Suprapubic skin (tissue), 4 donors: ENCODE measurements at regions not wholly inside any gene's neighbourhood (a gene's known extent, or its start where the extent isn't known, plus 50 kb on each side); places are given as distances from the start of the nearest gene placed in this dataset.

Experiments
- DNase-seq, 2 donors: peaks; one replicate each; pipeline ENCODE4 v3.0.0-alpha.2; 2019; ENCODE audit warnings: low spot score in 2 of 2
- H3K27ac ChIP-seq: fragments of 200-600 bp; sonication (generic); one replicate; pipeline ENCODE4 v1.5.1; 2019
- H3K27me3 ChIP-seq: fragments of 200-600 bp; sonication (generic); one replicate; pipeline ENCODE4 v1.5.1; 2019
- H3K36me3 ChIP-seq: fragments of 200-600 bp; sonication (generic); one replicate; pipeline ENCODE4 v1.5.1; 2019
- H3K4me1 ChIP-seq: fragments of 200-600 bp; sonication (generic); one replicate; pipeline ENCODE4 v1.5.1; 2019
- H3K4me3 ChIP-seq: fragments of 200-600 bp; sonication (generic); one replicate; pipeline ENCODE4 v1.5.1; 2019; ENCODE audit warnings: mild to moderate bottlenecking
- H3K9me3 ChIP-seq: fragments of 200-600 bp; sonication (generic); one replicate; pipeline ENCODE4 v1.5.1; 2019
- EP300 ChIP-seq: sonication (generic); formaldehyde crosslinking; IDR thresholded peaks from one replicate; pipeline ENCODE4 v1.6.1; 2017; ENCODE audit warnings: antibody characterized with exemption
- POLR2A ChIP-seq, 2 donors: fragments of 450-650 bp; IDR thresholded peaks; one replicate each; pipeline ENCODE4 v1.6.1; 2017; ENCODE audit warnings: antibody characterized with exemption in 2 of 2, mild to moderate bottlenecking in 2 of 2, moderate library complexity in 2 of 2
- POLR2AphosphoS5 ChIP-seq, 3 donors: sonication (generic); formaldehyde crosslinking; IDR thresholded peaks; one replicate each; pipeline ENCODE4 v1.6.1; 2017; ENCODE audit warnings: antibody characterized with exemption in 3 of 3
- WGBS: methylation state at CpG from one replicate; pipeline ENCODE4 v1.1.5; 2018; 5-methylcytosine and 5-hydroxymethylcytosine counted together
- TF ChIP-seq, protein P1 (sequence below), 2 donors: fragments of 200-600 bp in 1 of 2; fragments of 450-650 bp in 1 of 2; sonication (generic) in 1 of 2; IDR thresholded peaks; one replicate each; pipeline ENCODE4 v1.5.1; 2016 to 2019; ENCODE audit warnings: antibody characterized with exemption in 2 of 2, mild to moderate bottlenecking in 1 of 2, moderate library complexity in 1 of 2

DNA sequence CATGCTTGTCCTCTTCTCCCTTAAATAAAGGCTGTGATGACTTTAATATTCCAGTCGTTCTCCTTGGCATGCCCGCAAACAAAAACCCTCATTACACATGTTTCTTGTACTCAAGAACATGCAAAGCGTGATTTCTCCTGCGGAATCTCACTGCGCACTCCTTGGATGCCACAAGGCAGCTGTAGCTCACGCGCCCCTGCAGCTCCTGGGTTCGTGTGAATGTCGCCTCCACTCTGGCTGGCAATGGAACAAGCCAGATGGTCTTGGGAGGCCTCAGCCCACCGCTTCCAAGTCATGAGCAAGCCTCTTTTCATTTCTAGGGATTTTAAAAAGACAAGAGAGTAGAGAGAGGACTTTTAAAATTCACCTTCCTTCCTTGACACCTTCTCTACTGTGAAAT lies 403.8 kb downstream of the PCNX1 start:
- TF ChIP-seq POLR2A (IDR thresholded peaks at IDR 0.05) (no peak), POLR2AphosphoS5 (IDR thresholded peaks at IDR 0.05) (no peak), EP300 (no peak)
- TF ChIP-seq, protein P1, sequence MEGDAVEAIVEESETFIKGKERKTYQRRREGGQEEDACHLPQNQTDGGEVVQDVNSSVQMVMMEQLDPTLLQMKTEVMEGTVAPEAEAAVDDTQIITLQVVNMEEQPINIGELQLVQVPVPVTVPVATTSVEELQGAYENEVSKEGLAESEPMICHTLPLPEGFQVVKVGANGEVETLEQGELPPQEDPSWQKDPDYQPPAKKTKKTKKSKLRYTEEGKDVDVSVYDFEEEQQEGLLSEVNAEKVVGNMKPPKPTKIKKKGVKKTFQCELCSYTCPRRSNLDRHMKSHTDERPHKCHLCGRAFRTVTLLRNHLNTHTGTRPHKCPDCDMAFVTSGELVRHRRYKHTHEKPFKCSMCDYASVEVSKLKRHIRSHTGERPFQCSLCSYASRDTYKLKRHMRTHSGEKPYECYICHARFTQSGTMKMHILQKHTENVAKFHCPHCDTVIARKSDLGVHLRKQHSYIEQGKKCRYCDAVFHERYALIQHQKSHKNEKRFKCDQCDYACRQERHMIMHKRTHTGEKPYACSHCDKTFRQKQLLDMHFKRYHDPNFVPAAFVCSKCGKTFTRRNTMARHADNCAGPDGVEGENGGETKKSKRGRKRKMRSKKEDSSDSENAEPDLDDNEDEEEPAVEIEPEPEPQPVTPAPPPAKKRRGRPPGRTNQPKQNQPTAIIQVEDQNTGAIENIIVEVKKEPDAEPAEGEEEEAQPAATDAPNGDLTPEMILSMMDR (IDR thresholded peaks at IDR 0.05) = no peak
- 67% methylated on average over 10 of the region's 10 CpGs for WGBS

DNA sequence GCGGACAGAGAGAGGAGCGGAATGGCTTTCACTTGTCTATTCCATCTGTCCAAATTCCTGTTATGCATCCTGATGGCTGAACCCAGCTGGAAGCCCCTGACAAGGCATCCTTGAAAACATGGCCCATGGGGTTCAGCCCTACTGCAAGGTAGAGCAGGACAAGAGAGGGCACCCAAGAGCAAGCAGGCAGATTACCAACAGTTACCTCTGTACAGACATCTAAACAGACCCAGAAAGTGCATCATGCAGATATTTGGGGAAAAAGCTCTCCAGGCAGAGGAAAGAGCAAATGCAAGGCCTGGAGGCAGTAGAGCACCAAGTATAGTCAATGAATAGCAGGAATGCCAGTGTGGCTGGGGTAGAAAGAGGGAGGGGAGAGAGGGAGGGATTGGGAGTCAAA lies 407.5 kb downstream of the PCNX1 start:
- Histone ChIP-seq H3K27ac (no peak overlapping the region), H3K27me3 (no peaks in the 10 kb centered on the region)

More for the DNA sequence above, 403.8 kb downstream of the PCNX1 start:
- H3K9me3 ChIP-seq = no peaks in the 10 kb centered on the region
- H3K4me1 ChIP-seq = no peaks in the 10 kb centered on the region
- H3K4me3 ChIP-seq = no peak overlapping the region
- H3K36me3 ChIP-seq = no peaks in the 10 kb centered on the region
- no peak overlapping the region for H3K27ac ChIP-seq
- H3K27me3 ChIP-seq = no peaks in the 10 kb centered on the region
- no peak for DNase-seq

DNA sequence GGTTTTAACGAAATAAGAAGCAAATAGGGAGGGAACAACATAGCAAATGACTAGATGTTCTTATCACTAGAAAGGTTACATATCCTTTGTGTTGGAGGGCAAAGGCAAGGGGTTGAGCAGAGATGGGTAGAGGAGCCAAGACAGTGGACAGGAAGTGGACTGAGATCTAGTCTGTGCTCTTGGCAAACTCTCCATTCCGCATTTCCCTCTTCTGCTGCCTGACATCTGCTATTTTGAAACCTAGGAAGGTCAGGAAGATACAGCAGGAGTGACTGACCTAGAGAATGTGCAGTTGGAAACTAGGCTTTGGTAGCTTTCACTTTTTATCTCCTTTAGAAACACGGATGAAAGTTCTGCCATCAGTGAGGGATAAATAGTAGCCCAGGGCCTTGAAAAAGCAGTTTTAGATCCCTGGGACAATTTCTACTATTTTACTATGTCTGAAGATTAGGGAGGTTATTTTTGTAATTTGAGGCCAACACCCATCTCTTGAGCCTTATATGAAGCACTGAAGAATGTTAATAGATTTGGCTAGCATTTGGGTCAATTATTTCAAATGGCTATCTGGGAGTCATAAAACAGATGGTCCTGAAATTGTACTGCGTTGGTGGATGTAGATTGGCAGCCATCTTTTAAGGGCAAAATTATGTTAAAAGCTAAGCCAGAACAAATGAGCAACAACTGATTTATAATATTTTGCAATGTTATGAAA lies 410.3 kb downstream of the PCNX1 start:
- WGBS = 63% methylated on average over 4 of the region's 4 CpGs
- Histone ChIP-seq H3K27ac (no peak overlapping the region), H3K36me3 (no peaks in the 10 kb centered on the region), H3K4me1 (peaks cover 20% of the 10 kb centered on the region), H3K4me3 (no peak overlapping the region), H3K27me3 (no peaks in the 10 kb centered on the region), H3K9me3 (no peaks in the 10 kb centered on the region)
- no peak for DNase-seq
- TF ChIP-seq, protein P1 (IDR thresholded peaks at IDR 0.05) = no peak
- TF ChIP-seq POLR2AphosphoS5 (IDR thresholded peaks at IDR 0.05) (no peak), EP300 (no peak), POLR2A (IDR thresholded peaks at IDR 0.05) (no peak)

More for the DNA sequence above, 407.5 kb downstream of the PCNX1 start:
- H3K4me3 ChIP-seq = no peak overlapping the region
- peaks cover 4% of the 10 kb centered on the region for H3K4me1 ChIP-seq
- TF ChIP-seq POLR2A (IDR thresholded peaks at IDR 0.05) = no peak
- TF ChIP-seq, protein P1 (IDR thresholded peaks at IDR 0.05) = no peak
- no peak for TF ChIP-seq POLR2AphosphoS5 (IDR thresholded peaks at IDR 0.05)
- TF ChIP-seq EP300 = no peak
- H3K36me3 ChIP-seq = no peaks in the 10 kb centered on the region
- 95% methylated on average over 2 of the region's 2 CpGs for WGBS
- H3K9me3 ChIP-seq = no peaks in the 10 kb centered on the region
- DNase-seq = no peak

DNA sequence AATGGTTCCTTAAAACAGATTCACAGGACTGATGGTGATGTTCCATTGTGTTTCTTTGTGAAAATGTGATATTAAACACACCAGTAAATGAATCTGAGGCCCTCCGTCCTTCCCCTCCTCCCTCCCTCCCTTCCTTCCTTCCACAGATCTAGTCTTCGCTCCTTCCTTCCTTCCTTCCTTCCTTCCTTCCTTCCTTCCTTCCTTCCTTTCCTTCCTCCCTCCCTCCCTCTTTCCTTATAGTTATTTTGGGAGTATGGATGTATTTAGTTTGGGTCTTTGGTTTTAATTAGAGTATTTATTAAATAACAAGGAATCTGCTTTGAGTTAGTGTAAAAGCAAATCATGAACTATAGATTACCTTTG lies 410.8 kb downstream of the PCNX1 start:
- Histone ChIP-seq H3K27ac (no peak overlapping the region), H3K9me3 (no peaks in the 10 kb centered on the region), H3K4me1 (peaks cover 25% of the 10 kb centered on the region), H3K36me3 (no peaks in the 10 kb centered on the region), H3K27me3 (no peaks in the 10 kb centered on the region), H3K4me3 (no peak overlapping the region)
- DNase-seq = no peak
- 74% methylated on average over 2 of the region's 2 CpGs for WGBS
- TF ChIP-seq POLR2A (IDR thresholded peaks at IDR 0.05) (no peak), POLR2AphosphoS5 (IDR thresholded peaks at IDR 0.05) (no peak), EP300 (no peak)
- TF ChIP-seq, protein P1 (IDR thresholded peaks at IDR 0.05) = no peak

DNA sequence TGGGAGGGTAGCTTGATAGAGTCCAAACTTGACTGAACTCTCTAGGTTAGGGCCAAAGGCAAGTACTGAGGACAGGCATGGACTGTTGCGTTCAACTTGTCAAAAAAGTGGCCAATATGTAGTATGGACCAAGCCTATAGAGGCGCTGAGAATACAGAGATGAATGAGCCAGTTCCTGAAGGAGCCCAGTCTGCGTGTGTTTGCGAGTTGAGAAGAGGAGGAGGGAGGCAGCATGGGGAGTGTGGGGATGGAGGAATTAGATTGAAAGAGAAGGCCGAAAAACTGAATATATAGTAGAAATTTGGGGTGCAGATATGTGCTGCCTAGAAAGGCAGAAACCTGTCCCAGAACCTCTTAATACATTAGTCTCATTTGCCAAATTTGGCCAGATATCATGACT lies 412.4 kb downstream of the PCNX1 start:
- DNase-seq = no peak
- H3K27me3 ChIP-seq = no peaks in the 10 kb centered on the region
- H3K36me3 ChIP-seq = no peaks in the 10 kb centered on the region
- peaks cover 32% of the 10 kb centered on the region for H3K4me1 ChIP-seq
- 20% methylated on average over 5 of the region's 5 CpGs for WGBS
- H3K9me3 ChIP-seq = no peaks in the 10 kb centered on the region
- H3K4me3 ChIP-seq = peak overlapping the region; percentile 99
- H3K27ac ChIP-seq = peak overlapping the region; percentile 98
- no peak for TF ChIP-seq EP300
- no peak for TF ChIP-seq POLR2AphosphoS5 (IDR thresholded peaks at IDR 0.05)
- TF ChIP-seq POLR2A (IDR thresholded peaks at IDR 0.05) = no peak
- TF ChIP-seq, protein P1 (IDR thresholded peaks at IDR 0.05) = no peak
